Mesendoderm (in vitro differentiated cells): ENCODE measurements at regions not wholly inside any gene's neighbourhood (a gene's known extent, or its start where the extent isn't known, plus 50 kb on each side); places are given as distances from the start of the nearest gene placed in this dataset.

Experiments used
- DNase-seq: peaks from one replicate; pipeline ENCODE4 v3.0.0; 2013
- H2AK5ac ChIP-seq: 2 replicates; pipeline ENCODE4 v1.6.1; 2013; ENCODE audit warnings: low read length, inconsistent platforms
- H2BK120ac ChIP-seq: 2 replicates; pipeline ENCODE4 v1.6.1; 2013; ENCODE audit warnings: low read depth, mild to moderate bottlenecking, low read length, moderate library complexity, mixed read lengths
- H2BK15ac ChIP-seq: replicated peaks from 2 replicates; pipeline ENCODE4 v1.6.1; 2013; ENCODE audit warnings: low read depth, mild to moderate bottlenecking, moderate library complexity
- H2BK5ac ChIP-seq: 2 replicates; pipeline ENCODE4 v1.6.1; 2013; ENCODE audit warnings: low read length, inconsistent platforms
- H3K18ac ChIP-seq: 2 replicates; pipeline ENCODE4 v1.6.1; 2013; ENCODE audit warnings: mild to moderate bottlenecking, low read length, mixed read lengths
- H3K23ac ChIP-seq: one replicate; pipeline ENCODE4 v1.6.1; 2013; ENCODE audit warnings: low read length
- H3K27ac ChIP-seq: 2 replicates; pipeline ENCODE4 v1.5.1; 2013; ENCODE audit warnings: low read depth, mild to moderate bottlenecking, inconsistent platforms, low read length, moderate library complexity
- H3K27me3 ChIP-seq: 2 replicates; pipeline ENCODE4 v1.6.1; 2013; ENCODE audit warnings: low read length, control low read depth, mild to moderate bottlenecking, inconsistent platforms; ENCODE audit not compliant: insufficient read depth, poor library complexity
- H3K36me3 ChIP-seq: 2 replicates; pipeline ENCODE4 v1.6.1; 2013; ENCODE audit warnings: low read length, inconsistent platforms; ENCODE audit not compliant: control insufficient read depth, insufficient read depth
- H3K4ac ChIP-seq: one replicate; pipeline ENCODE4 v1.6.1; 2013; ENCODE audit warnings: low read depth, mild to moderate bottlenecking, low read length, moderate library complexity
- H3K4me1 ChIP-seq: 2 replicates; pipeline ENCODE4 v1.6.1; 2013; ENCODE audit warnings: low read depth, low read length, inconsistent platforms; ENCODE audit not compliant: control insufficient read depth
- H3K4me2 ChIP-seq: 2 replicates; pipeline ENCODE4 v1.6.1; 2013; ENCODE audit warnings: low read length
- H3K4me3 ChIP-seq: 2 replicates; pipeline ENCODE4 v1.5.1; 2013; ENCODE audit warnings: mild to moderate bottlenecking, low read length
- H3K56ac ChIP-seq: one replicate; pipeline ENCODE4 v1.6.1; 2013; ENCODE audit warnings: low read length
- H3K79me1 ChIP-seq: 2 replicates; pipeline ENCODE4 v1.6.1; 2013; ENCODE audit warnings: low read length, inconsistent platforms
- H3K79me2 ChIP-seq: 2 replicates; pipeline ENCODE4 v1.6.1; 2013; ENCODE audit warnings: mild to moderate bottlenecking, low read length; ENCODE audit not compliant: control insufficient read depth, insufficient read depth
- H3K9ac ChIP-seq: 2 replicates; pipeline ENCODE4 v1.6.1; 2013; ENCODE audit warnings: low read length, inconsistent platforms
- H4K5ac ChIP-seq: one replicate; pipeline ENCODE4 v1.6.1; 2013; ENCODE audit warnings: low read length
- H4K8ac ChIP-seq: one replicate; pipeline ENCODE4 v1.6.1; 2013; ENCODE audit warnings: low read depth, mild to moderate bottlenecking, control low read depth, low read length, moderate library complexity
- WGBS: extraction: QIAGEN DNeasy Blood & Tissue Kit; methylation state at CpG from one replicate; pipeline ENCODE4 v1.1.7; 2013; ENCODE audit warnings: low lambda C conversion rate, missing lambda C conversion rate; ENCODE audit not compliant: insufficient coverage; ENCODE audit errors: extremely low coverage; 5-methylcytosine and 5-hydroxymethylcytosine counted together

- Histone ChIP-seq H4K5ac (no peak overlapping the region), H3K56ac (no peak overlapping the region), H3K36me3 (no peaks in the 10 kb centered on the region), H3K23ac (no peak overlapping the region), H3K4me2 (no peak overlapping the region), H2BK5ac (no peak overlapping the region), H3K79me1 (no peaks in the 10 kb centered on the region), H3K4me3 (no peak overlapping the region), H4K8ac (no peak overlapping the region), H3K4ac (no peak overlapping the region), H3K79me2 (no peaks in the 10 kb centered on the region), H3K4me1 (no peaks in the 10 kb centered on the region), H2BK120ac (no peak overlapping the region), H3K9ac (no peak overlapping the region), H3K27me3 (no peaks in the 10 kb centered on the region), H3K18ac (no peak overlapping the region), H2BK15ac (no peak overlapping the region), H3K27ac (no peak overlapping the region), H2AK5ac (no peak overlapping the region)
- WGBS = no CpG with 5 or more reads among the region's 2 CpGs
- no peak for DNase-seq
These were observed 536.7 kb upstream of the HTR2A start for GRCh38 chr13:47433461-47434005.

DNA sequence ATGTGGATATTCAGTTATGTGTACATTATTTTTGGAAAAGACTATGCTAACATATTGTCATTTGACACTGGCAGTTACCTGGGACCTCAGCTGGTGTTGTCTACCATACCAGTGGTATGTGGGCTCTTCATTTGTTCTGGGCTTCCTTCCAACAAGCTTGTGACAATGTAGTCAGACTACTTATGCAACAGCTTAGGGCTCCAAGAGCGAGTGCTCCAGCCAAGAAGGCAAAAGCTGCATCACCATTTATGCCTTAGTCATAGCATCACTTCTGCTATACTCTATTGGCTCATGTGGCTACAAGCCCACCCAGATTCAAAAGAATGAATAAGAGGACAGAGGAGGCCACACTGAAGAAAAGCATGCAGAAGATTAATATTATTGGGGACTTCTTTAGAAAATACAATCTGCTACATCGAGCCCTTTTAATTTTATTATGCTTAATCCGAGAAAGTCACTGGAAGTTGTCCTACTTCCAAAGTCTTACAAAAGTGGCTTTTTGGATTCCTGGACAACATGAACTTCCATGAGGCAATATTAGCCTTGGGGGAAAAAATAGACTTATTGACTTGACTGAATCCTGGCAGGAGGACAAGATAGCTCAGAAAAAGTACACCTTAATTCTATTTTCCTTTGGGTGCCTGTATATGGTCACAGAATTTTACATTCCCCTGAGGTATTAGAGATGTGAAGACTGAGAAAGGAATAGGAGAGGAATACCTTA lies 529.4 kb upstream of the HTR2A start:
- Histone ChIP-seq H2BK120ac (no peak overlapping the region), H3K27me3 (no peaks in the 10 kb centered on the region), H3K18ac (no peak overlapping the region), H3K23ac (no peak overlapping the region), H2BK15ac (no peak overlapping the region), H3K4me2 (no peak overlapping the region), H4K8ac (no peak overlapping the region), H3K4me1 (no peaks in the 10 kb centered on the region), H3K27ac (no peak overlapping the region), H2BK5ac (no peak overlapping the region), H3K9ac (no peak overlapping the region), H3K4ac (no peak overlapping the region), H3K79me1 (no peaks in the 10 kb centered on the region), H2AK5ac (no peak overlapping the region), H3K79me2 (no peaks in the 10 kb centered on the region), H3K56ac (no peak overlapping the region), H3K36me3 (no peaks in the 10 kb centered on the region), H3K4me3 (no peak overlapping the region), H4K5ac (no peak overlapping the region)
- no CpG with 5 or more reads among the region's 3 CpGs for WGBS
- DNase-seq = no peak

DNA sequence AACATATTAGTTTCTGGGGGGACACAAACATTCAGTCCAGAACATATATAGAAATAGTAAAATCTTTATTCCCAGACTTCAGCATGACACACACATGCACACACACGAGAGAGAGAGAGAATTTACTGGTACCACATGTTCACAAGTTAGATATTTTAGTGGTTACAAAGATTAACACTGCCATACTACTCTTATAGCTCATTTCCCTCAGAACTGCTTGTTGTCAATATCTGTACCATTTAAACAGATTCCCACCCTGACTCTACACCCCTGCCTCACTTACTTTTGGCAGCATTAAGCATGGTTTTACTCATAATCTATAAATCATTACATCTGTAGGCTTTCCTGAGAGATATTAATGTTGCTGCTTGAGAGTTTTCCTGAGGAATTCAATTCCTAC lies 524.7 kb upstream of the HTR2A start:
- no peaks in the 10 kb centered on the region for H3K79me2 ChIP-seq
- no peak overlapping the region for H3K56ac ChIP-seq
- H3K27ac ChIP-seq = no peak overlapping the region
- no peak overlapping the region for H3K18ac ChIP-seq
- H3K23ac ChIP-seq = no peak overlapping the region
- H3K27me3 ChIP-seq = no peaks in the 10 kb centered on the region
- H4K8ac ChIP-seq = no peak overlapping the region
- no peak overlapping the region for H4K5ac ChIP-seq
- no peaks in the 10 kb centered on the region for H3K4me1 ChIP-seq
- H2BK15ac ChIP-seq = no peak overlapping the region
- H3K79me1 ChIP-seq = no peaks in the 10 kb centered on the region
- no peak overlapping the region for H3K4ac ChIP-seq
- H2BK5ac ChIP-seq = no peak overlapping the region
- no peak for DNase-seq
- no peak overlapping the region for H2AK5ac ChIP-seq
- no peak overlapping the region for H3K9ac ChIP-seq
- H3K4me3 ChIP-seq = no peak overlapping the region
- H2BK120ac ChIP-seq = no peak overlapping the region
- no CpG with 5 or more reads among the region's 1 CpG for WGBS
- no peak overlapping the region for H3K4me2 ChIP-seq
- H3K36me3 ChIP-seq = no peaks in the 10 kb centered on the region

GRCh38 chr13:47420568-47420967 lies 523.7 kb upstream of the HTR2A start:
- no peak overlapping the region for H2BK5ac ChIP-seq
- H3K56ac ChIP-seq = no peak overlapping the region
- no peaks in the 10 kb centered on the region for H3K4me1 ChIP-seq
- no peak overlapping the region for H2AK5ac ChIP-seq
- no peak overlapping the region for H3K27ac ChIP-seq
- H4K5ac ChIP-seq = no peak overlapping the region
- WGBS = no CpG with 5 or more reads among the region's 1 CpG
- H3K18ac ChIP-seq = no peak overlapping the region
- H3K79me1 ChIP-seq = no peaks in the 10 kb centered on the region
- H4K8ac ChIP-seq = no peak overlapping the region
- peak; percentile 91 for DNase-seq
- no peaks in the 10 kb centered on the region for H3K27me3 ChIP-seq
- no peaks in the 10 kb centered on the region for H3K36me3 ChIP-seq
- no peak overlapping the region for H3K4ac ChIP-seq
- H3K4me3 ChIP-seq = no peak overlapping the region
- H3K9ac ChIP-seq = no peak overlapping the region
- no peak overlapping the region for H3K23ac ChIP-seq
- no peak overlapping the region for H2BK15ac ChIP-seq
- H3K4me2 ChIP-seq = no peak overlapping the region
- no peak overlapping the region for H2BK120ac ChIP-seq
- no peaks in the 10 kb centered on the region for H3K79me2 ChIP-seq

DNA sequence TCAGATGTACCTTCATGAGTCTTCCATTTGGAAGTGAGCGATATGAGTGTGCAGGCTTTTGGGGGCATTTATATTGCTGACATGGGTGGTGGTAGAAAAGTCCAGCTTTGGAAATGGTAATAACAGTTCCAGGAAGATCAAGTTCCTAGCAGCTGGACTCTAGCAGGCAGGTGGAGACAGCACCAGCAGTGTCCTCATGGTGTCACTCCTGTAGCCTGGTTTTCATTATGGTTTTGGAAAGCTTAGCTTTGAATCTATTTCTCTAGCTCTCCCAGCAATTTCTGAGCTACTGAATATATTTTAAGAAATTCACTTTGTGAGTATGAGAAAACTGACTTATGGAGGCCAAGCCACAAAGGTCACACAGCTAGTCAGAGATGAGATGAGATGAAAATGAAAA lies 523.2 kb upstream of the HTR2A start:
- WGBS = no CpG with 5 or more reads among the region's 1 CpG
- no peak overlapping the region for H3K4ac ChIP-seq
- H3K27me3 ChIP-seq = no peaks in the 10 kb centered on the region
- no peak overlapping the region for H2AK5ac ChIP-seq
- no peaks in the 10 kb centered on the region for H3K79me2 ChIP-seq
- no peak overlapping the region for H3K27ac ChIP-seq
- H2BK120ac ChIP-seq = no peak overlapping the region
- H3K4me2 ChIP-seq = no peak overlapping the region
- H3K4me3 ChIP-seq = no peak overlapping the region
- H4K5ac ChIP-seq = no peak overlapping the region
- H3K9ac ChIP-seq = no peak overlapping the region
- no peaks in the 10 kb centered on the region for H3K79me1 ChIP-seq
- no peaks in the 10 kb centered on the region for H3K4me1 ChIP-seq
- no peak overlapping the region for H2BK5ac ChIP-seq
- H2BK15ac ChIP-seq = no peak overlapping the region
- H4K8ac ChIP-seq = no peak overlapping the region
- no peak overlapping the region for H3K23ac ChIP-seq
- no peaks in the 10 kb centered on the region for H3K36me3 ChIP-seq
- H3K56ac ChIP-seq = no peak overlapping the region
- H3K18ac ChIP-seq = peak overlapping the region; percentile 14
- peak; percentile 9 for DNase-seq
